WTC11 (cell line): ENCODE measurements at regions not wholly inside any gene's neighbourhood (a gene's known extent, or its start where the extent isn't known, plus 50 kb on each side); places are given as distances from the start of the nearest gene placed in this dataset.

Experiments
- ATF1 ChIP-seq: sonication (generic); formaldehyde crosslinking; IDR thresholded peaks from 2 replicates; pipeline ENCODE4 v1.8.1; 2023; ENCODE audit warnings: mild to moderate bottlenecking, moderate library complexity, missing genetic modification reagents
- CREM ChIP-seq: sonication (generic); formaldehyde crosslinking; IDR thresholded peaks from 2 replicates; pipeline ENCODE4 v1.8.1; 2022; ENCODE audit warnings: mild to moderate bottlenecking, missing genetic modification reagents, moderate library complexity
- ETV6 ChIP-seq: sonication (generic); formaldehyde crosslinking; IDR thresholded peaks from 2 replicates; pipeline ENCODE4 v1.8.1; 2022; ENCODE audit warnings: mild to moderate bottlenecking, missing genetic modification reagents
- FOXJ3 ChIP-seq: sonication (generic); formaldehyde crosslinking; IDR thresholded peaks from 2 replicates; pipeline ENCODE4 v1.9.0; 2021; ENCODE audit warnings: missing genetic modification reagents, mild to moderate bottlenecking, borderline replicate concordance
- PREB ChIP-seq: sonication (generic); formaldehyde crosslinking; IDR thresholded peaks from 2 replicates; pipeline ENCODE4 v1.8.1; 2022; ENCODE audit warnings: mild to moderate bottlenecking, missing genetic modification reagents, moderate library complexity, borderline replicate concordance
- TF ChIP-seq, protein P1 (sequence below): fragments of 200-600 bp; IDR thresholded peaks from 2 replicates; pipeline ENCODE4 v1.8.0; 2022; ENCODE audit warnings: antibody characterized with exemption

DNA sequence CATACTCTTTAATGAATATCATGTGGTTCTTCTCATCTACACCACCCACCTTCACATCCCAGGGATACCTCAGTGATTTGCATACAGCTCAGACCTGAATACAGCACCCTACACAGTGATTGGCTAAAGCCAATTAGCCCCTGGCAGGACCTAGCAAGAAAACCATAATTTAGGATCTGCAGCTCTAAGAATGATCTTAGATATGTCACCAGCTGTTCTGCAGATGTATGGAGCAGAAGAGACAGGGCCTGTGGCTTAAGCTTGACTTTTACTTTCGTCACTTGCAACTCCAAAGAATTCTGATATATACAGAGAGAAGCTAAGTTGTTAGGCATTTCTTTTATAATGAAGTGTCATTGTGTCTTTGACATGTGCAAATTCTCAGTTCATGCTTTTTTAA is 483.2 kb upstream of the C9orf72 start:
- TF ChIP-seq FOXJ3 (CRISPR knock-in tag), result no peak
- TF ChIP-seq, protein P1, sequence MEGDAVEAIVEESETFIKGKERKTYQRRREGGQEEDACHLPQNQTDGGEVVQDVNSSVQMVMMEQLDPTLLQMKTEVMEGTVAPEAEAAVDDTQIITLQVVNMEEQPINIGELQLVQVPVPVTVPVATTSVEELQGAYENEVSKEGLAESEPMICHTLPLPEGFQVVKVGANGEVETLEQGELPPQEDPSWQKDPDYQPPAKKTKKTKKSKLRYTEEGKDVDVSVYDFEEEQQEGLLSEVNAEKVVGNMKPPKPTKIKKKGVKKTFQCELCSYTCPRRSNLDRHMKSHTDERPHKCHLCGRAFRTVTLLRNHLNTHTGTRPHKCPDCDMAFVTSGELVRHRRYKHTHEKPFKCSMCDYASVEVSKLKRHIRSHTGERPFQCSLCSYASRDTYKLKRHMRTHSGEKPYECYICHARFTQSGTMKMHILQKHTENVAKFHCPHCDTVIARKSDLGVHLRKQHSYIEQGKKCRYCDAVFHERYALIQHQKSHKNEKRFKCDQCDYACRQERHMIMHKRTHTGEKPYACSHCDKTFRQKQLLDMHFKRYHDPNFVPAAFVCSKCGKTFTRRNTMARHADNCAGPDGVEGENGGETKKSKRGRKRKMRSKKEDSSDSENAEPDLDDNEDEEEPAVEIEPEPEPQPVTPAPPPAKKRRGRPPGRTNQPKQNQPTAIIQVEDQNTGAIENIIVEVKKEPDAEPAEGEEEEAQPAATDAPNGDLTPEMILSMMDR, result no peak
- TF ChIP-seq ETV6 (CRISPR knock-in tag), result no peak
- no peak for TF ChIP-seq PREB (CRISPR knock-in tag)
- TF ChIP-seq ATF1 (CRISPR knock-in tag), result no peak
- no peak for TF ChIP-seq CREM (CRISPR knock-in tag)
